BE2C (cell line): ENCODE measurements at regions not wholly inside any gene's neighbourhood (a gene's known extent, or its start where the extent isn't known, plus 50 kb on each side); places are given as distances from the start of the nearest gene placed in this dataset.

Experiments
- DNase-seq: peaks from one replicate; pipeline ENCODE4 v3.0.0-alpha.2; 2020
- H3K27me3 ChIP-seq: fragments of 250-450 bp; sonication (Bioruptor Pico); 2 replicates; pipeline ENCODE4 v1.5.1; 2020; ENCODE audit warnings: mild to moderate bottlenecking
- H3K36me3 ChIP-seq: fragments of 250-450 bp; sonication (Bioruptor Pico); 2 replicates; pipeline ENCODE4 v1.5.1; 2020; ENCODE audit warnings: mild to moderate bottlenecking
- H3K4me1 ChIP-seq: fragments of 250-450 bp; sonication (Bioruptor Pico); 2 replicates; pipeline ENCODE4 v1.5.1; 2020
- H3K4me3 ChIP-seq: 2 replicates; pipeline ENCODE4 v1.5.1; 2011; ENCODE audit warnings: low read depth, low read length
- H3K9me3 ChIP-seq: fragments of 250-450 bp; sonication (Bioruptor Pico); 2 replicates; pipeline ENCODE4 v1.5.1; 2020
- CTCF ChIP-seq: IDR thresholded peaks from 2 replicates; pipeline ENCODE4 v1.5.1; 2012; ENCODE audit warnings: mild to moderate bottlenecking, low read depth, low read length

- Histone ChIP-seq H3K36me3 (no peaks in the 10 kb centered on the region), H3K4me1 (peaks cover 5% of the 10 kb centered on the region; the same call in 1 of the 2 replicates), H3K27me3 (no peaks in the 10 kb centered on the region), H3K9me3 (no peaks in the 10 kb centered on the region), H3K4me3 (no peak overlapping the region)
- no peak for DNase-seq
- no peak for TF ChIP-seq CTCF
Observed at GRCh38 chr7:15016766-15017165, 114.2 kb upstream of the DGKB start.

- H3K9me3 ChIP-seq = no peaks in the 10 kb centered on the region
- H3K36me3 ChIP-seq = no peaks in the 10 kb centered on the region
- no peak for TF ChIP-seq CTCF
- peaks cover 5% of the 10 kb centered on the region; the same call in 1 of the 2 replicates for H3K4me1 ChIP-seq
- H3K27me3 ChIP-seq = no peaks in the 10 kb centered on the region
- DNase-seq = no peak
- no peak overlapping the region for H3K4me3 ChIP-seq
Observed at GRCh38 chr7:15016315-15016667, 113.7 kb upstream of the DGKB start.

DNA sequence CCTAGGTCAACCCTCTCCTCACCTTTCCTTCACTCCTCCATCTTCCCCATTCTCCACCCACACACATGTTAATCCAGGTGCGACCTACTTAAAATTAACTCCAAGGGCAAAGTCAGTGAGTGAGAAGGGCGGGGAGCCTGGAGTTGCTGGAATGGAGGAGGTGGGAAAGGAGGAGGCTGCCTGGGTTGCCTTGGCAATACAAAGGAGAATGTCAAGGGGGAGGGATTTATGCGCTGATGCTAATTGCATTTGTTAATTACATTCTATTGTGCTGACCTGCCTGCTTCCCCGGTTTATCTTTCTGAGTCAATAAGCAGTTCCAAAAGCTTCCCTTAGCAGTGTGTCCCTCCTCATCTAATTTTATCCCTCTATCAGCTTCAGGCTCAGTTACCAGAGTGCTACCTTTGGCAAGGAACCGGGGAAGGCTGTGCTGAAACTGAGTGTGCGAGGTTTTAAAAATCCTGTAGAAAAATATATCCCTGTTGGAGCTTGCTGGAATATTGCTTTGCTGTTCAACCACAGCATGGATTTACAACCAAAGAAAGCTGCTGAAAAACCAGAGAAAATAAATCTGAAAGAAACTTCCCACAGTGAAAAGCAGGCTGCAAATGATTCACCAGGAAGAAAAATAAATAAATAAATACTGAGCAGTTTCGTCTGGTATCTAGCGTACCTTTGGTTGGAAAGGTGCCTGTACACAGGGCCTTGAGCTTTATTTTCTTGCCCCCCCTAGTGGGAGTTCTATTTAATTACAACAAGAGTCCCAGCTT is 113.2 kb upstream of the DGKB start:
- Histone ChIP-seq H3K9me3 (no peaks in the 10 kb centered on the region), H3K36me3 (no peaks in the 10 kb centered on the region), H3K27me3 (no peaks in the 10 kb centered on the region), H3K4me3 (peak overlapping the region; percentile 46), H3K4me1 (peaks cover 5% of the 10 kb centered on the region; the same call in 1 of the 2 replicates)
- peak; percentile 56 for DNase-seq
- peak; percentile 76 for TF ChIP-seq CTCF

DNA sequence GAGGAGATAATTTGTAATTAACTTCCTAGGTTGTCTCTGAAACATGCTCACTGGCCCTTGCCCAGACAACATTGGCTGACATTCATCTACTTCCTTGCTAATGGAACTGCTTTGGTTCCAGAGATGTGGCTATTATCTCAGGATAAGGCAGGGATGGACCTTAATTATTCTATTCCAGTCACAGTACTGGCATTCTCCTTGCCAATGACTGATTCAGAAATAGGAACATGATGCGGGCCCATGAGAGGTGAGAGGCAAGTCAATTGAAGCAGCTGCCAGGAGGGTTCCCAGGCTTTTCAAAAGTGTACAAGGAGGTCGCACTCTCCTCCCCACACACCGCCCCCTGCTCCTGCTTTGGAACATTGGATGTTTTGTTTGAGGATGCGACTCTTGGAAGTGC is 109.6 kb upstream of the DGKB start:
- Histone ChIP-seq H3K27me3 (no peaks in the 10 kb centered on the region), H3K4me1 (peaks cover 5% of the 10 kb centered on the region; the same call in 1 of the 2 replicates)

DNA sequence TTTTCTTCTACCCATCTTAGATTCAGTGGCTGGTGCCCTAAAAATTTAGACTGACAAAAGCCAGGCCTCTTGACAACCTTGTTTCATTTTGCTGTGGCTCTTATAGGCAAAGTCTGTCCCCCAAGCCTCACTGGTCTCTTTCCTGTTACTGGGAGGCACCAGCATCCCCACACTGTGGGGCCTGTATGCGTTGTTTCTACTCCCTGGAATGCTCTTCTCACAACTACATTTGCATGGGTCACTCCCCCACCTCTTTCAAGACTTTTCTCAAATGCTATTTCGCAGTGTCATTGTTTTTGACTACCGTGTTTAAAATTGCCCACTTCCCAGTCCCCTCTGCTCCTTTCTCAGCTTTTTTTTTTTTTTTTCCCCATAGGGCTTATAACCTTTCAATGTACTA is 108.7 kb upstream of the DGKB start:
- H3K9me3 ChIP-seq = no peaks in the 10 kb centered on the region
- no peak for DNase-seq
- H3K27me3 ChIP-seq = no peaks in the 10 kb centered on the region
- H3K4me3 ChIP-seq = no peak overlapping the region
- no peak for TF ChIP-seq CTCF
- H3K4me1 ChIP-seq = peaks cover 5% of the 10 kb centered on the region; the same call in 1 of the 2 replicates
- H3K36me3 ChIP-seq = no peaks in the 10 kb centered on the region

More for the DNA sequence above, 109.6 kb upstream of the DGKB start:
- Histone ChIP-seq H3K4me3 (no peak overlapping the region), H3K9me3 (no peaks in the 10 kb centered on the region), H3K36me3 (no peaks in the 10 kb centered on the region)
- DNase-seq = no peak
- no peak for TF ChIP-seq CTCF

GRCh38 chr7:15007507-15007906 is 105.0 kb upstream of the DGKB start:
- no peaks in the 10 kb centered on the region for H3K4me1 ChIP-seq
- no peak overlapping the region for H3K4me3 ChIP-seq
- peak; percentile 73 for TF ChIP-seq CTCF
- no peaks in the 10 kb centered on the region for H3K9me3 ChIP-seq
- no peaks in the 10 kb centered on the region for H3K36me3 ChIP-seq
- H3K27me3 ChIP-seq = no peaks in the 10 kb centered on the region
- DNase-seq = peak; percentile 24
